Smooth muscle cell of the brain vasculature (primary cell): ENCODE measurements at regions not wholly inside any gene's neighbourhood (a gene's known extent, or its start where the extent isn't known, plus 50 kb on each side); places are given as distances from the start of the nearest gene placed in this dataset.
A peak's percentile ranks its signal among the peaks of the same experiment; 100 is the strongest.

Experiments used
- DNase-seq: peaks from one replicate; pipeline ENCODE4 v3.0.0-alpha.2; 2012; ENCODE audit warnings: low read depth, low spot score

DNA sequence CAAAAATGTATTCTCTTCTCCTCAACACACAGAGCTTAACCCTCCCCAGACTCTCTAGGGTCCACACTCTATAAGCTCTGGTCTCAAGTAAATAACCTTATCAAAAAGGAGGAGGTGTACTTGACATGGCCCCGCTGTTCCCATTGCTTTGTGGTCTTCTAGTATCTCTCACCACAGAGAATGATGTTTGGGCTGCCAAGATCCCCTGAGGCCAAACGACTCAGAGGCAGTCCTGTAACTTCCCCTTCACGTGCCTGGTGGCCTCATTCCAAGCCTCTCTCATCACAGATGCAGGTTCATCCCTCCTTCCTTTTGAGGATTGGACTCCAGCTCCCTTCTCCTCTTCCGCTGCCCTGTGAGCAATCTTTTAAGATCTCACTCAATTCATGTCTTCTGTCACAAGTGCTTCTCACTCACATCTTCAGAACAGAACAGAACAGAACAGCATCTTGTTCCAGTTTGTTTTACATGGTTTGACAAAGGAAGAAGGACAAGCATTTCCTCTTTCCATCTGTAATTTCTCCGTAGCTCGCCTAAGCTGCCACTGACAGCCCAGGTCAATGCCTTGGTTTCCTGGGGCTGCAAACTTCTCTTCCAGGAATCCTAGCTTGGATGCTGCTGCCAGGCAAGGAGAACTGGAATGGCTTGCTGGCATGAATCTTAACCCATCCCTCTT, 541.5 kb downstream of the CD83 start:
- no peak for DNase-seq

DNA sequence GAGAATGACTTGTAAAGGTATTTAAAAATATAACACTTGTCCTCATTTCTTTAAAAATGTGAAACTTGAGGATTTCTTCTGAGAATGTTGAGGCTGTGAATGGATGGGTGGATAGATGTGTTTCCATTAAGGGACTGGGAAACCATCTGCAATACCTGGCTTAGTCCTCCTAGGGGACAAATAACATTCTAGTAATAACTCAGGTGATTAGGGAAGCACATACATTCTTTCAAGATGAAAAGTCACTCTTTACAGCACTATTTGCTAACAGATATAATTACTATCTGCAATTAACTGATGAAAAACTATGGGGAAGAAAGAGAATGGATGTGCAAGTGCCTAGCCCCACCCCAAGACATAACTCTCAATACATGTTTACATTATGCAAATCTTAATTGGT, 542.3 kb downstream of the CD83 start:
- DNase-seq: no peak

DNA sequence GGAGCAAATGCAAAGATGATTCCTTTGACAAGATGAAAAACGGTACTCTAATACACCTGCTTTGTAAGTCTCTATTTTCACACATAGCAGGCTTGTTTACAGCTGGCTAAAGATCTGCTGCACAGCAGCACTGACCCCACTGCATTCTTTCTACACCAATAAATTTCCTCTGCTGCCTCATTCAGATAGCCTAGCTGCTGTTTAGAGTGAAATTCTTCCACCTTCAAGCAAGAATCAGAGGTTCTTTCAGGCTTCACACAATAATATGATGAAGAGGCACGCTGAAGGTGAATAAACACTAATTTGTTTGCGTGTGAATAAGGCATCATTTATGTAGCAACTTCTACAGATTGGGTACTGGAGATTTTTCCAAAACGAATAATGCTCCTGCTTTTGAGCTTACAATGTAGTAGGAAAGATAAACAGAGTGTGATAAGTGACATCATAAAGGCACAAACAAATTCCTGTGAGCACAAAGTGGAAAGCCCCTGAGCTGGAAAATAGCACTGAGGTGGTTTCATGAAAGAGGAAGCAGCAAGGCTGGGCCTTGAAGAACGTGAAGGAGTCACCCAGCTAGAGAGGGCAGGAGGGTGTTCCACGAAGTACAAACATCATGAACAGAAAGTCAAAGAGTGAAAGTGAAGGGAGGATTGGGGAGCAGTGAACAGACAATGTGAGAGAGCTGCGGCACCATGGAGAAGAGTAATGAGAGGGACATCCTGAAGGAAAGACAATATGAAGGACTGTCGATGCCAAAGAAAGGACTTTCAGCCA, 543.4 kb downstream of the CD83 start:
- DNase-seq: no peak

DNA sequence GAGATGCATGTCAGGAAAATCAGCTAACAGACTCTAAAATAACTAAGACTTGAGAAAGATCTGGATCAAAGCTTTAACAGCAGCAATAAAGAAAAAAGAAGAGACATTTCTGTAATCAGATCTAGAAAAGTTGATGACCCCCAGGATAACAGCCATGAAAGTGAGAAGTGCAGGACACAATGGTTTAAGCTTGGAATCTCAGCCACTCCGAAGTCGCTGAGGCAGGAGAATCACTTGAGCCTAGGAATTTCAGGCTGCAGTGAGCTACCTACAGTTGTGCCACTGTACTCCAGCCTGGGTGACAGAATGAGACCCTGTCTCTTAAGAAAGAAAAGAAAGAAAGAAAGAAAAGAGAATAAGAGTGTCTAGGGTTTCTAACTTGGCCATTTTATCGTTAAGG, 544.1 kb downstream of the CD83 start:
- no peak for DNase-seq

DNA sequence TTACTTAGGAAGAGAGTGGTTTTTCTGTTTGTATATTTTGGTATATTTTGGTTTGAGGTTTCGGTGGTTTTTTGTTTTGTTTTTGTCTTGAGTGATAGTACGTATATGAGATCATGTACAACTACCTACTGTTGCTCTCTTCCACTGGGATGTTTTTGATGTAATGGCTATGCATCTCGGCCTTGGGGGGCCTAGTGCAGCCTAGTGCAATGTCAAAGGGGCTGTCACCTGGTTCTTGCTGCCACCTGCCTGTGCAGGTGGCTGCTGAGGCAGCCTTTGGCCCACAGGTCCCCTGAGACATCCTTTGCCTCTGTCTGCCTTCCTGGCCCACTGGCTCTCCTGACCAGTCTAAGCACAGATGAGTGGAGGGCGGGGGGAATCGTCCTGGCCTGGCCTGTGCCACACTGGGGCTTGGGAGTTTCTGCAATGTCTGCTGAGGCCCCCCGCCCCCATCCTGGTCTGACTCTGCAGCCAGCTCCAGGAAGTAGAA, 546.6 kb downstream of the CD83 start:
- DNase-seq: no peak

DNA sequence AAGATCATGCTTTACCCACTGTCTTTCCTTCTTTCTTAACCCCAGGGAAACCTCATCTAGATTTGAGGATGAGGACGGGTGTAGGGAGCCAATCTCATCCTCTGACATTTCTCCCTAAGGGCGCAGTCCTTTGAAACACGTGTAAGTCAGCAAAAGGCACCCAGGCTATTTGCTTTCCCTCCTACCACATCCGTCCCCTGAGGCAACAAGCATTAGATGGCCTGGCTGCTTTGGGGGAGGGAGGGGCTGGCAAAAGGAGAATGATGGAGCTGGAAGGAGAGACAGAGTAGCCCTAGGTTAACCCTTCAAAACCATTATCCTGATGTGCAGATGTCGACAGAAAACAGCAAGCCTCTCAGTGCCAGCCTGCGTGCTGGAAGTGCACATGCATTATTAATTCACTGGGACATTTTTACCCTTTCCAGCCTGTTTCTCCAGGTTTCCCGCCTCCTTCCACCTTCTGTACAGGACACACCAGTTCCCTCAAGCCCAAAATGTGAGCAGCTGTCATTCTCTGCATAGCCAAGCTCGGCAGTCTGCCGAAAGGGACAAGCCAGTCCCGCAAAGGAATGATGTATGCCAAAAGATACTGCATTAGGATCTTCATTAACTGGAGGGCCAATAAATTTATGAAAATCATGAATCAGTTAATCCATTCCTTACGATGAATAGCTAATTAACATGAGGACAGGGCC, 547.2 kb downstream of the CD83 start:
- DNase-seq: no peak

DNA sequence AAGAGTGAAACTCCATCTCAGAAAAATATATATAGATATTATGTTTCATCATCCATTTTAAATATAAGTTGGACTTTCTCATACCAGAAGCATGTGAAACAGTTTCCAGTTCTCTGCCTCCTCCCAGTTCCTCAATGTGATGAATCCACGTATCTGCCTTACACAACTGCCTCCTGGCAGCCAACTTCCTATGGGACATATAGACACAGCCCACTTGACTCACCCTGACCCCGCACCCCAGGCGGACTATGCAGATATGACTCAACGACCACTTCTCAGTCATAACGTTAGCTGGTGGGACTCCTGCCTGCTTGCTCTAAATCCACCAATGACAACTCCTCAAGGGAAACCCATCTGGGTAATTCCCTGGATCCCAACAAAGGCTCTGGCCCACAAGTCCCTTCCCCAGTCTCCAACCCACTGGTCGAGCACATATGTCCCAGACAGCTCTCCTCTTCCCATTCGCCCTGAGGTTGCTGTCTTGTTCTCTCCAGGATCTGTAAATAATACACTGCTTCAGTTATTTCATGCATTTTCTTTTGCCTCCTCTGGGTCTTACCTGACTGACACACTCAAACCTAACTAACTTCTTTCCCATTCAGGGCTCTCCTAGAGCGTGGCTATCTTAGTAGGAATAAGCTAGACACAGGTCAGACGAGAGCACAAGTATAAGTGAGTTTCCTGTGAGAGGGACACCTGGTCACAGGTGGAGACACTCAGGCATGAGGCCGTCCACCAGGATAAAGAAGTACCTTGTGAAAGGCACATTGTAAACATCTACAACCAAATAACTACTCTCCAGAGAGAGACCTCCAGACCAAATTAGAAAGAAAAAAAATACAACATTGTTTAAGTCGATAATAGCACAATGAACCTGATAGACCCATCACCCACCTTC, 548.5 kb downstream of the CD83 start:
- peak; percentile 56 for DNase-seq

DNA sequence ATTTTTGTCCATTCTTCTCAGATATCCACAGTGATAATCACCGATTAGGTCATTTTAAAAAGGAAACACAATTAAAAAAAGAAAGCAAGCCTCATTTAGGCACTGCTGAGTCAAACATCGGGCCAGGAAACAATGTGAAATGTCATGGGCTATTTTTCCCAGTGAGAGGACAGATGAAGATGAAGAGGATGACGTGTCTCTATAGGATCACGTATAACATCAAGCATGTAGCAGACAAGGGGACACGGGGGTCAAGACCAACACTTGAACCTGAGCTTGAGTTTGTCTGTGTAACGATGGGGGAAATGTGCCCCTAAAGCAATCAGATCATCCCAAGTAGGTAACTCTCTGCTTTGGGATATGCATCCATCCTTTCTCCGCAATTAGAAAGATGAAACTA, 553.2 kb downstream of the CD83 start:
- DNase-seq: no peak

DNA sequence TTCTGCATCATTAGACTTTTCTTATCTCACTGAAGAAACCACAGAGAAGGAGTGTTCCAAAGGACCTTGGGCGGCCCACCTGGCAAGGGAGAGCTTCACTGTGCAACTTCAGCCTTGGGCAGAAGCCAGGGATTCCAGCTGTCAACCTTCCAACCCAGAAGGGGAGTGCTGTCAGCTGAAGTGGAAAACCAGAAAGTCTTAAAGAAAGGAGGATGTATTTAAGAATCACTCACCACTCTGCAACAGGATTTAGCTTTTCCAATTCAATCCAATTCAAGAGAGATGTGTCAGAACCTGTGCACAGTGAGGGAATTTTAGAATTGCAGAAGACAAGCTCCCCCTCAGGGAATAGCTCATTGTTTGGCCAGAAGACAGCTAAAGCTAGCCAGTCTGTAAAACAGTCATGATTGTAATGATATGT, 553.7 kb downstream of the CD83 start:
- DNase-seq: no peak

DNA sequence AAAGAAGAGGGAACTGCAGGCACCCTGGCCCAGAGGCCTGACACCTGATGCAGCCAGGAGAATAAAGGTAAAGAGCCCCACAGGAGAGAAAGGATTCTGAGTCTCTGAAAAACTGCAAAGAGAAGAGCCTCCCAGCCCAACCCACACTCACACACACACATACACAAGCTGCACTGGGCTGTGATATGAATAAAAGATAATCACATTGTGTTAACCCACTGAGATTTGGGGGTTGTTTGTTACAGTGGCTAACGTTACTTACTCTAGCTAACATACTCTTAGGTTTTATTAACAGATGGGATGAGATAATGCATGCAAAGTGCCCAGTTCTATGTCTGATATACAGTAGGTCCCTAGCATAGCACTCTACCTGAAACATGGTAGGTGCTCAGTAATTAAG, 554.4 kb downstream of the CD83 start:
- DNase-seq: no peak

DNA sequence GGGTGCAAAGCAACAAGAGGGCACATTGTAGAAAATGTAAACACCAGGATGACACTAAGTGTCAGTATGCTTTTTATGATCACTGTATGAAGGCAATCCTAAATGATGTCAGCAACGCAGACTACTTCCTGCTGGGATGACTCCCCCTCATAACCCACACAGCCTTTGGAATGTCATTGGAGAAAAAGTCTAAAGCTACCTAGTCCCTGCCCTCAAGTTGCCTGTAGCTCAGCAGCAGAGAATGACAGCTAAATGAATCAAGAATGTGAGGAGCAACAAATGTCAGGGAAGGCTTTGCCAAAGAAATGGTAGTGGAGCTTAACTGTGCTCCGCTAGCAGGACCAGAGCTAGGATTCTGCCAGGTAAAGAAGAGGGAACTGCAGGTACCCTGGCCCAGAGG, 555.6 kb downstream of the CD83 start:
- no peak for DNase-seq

DNA sequence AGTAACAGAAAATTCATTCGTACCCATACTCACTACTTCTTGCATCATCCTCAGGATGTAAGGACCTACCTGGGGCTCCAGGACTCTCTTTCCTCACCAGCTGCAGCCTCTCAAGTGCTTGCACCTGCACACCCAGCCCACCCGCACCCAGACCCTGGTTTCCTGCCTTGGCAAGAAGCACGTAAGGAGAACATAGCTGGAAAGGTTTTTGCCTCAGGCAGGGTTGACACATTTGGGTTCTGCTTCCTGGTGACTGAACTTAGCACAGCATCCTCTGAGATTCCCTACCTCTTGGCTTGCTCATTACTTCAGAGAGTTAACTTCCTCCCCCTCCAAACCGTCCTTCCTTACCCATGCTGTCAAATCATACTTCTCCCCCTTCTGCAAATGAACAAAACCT, 556.9 kb downstream of the CD83 start:
- no peak for DNase-seq

DNA sequence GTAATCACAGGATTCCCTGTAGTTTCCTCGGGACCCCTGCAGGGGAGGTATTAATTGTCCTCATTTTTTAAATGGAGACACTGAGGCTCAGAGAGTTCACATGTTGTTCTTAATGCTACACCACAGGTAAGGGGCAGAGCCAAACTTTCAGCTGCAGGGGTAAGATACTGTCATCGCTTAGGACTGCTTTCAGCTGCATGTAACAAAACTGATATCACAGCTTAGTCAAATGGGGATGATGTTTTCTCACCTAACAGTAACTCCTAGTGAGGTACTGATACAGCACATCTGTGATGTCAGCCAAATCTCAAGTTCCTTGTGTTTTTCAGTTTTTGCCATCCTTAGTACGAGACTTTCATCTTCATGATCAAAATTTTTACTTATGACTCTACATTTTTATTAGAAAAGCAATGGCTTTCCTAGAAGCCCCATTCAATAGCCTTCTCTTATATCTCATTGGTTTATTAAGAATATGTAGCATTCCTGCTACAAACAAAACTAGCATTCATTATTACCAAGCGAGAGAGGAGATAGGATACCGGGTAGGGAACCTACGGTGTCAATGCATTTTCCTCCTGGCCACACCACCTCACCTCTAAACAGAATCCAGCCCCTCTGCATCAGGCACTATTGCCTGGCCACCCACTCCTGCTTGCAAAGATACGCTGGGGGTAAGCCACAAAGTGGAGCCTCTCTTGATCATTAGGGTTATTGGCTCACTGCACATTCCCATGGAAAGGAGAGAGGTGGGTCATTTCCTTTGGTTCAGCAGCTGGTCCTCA, 557.5 kb downstream of the CD83 start:
- DNase-seq: no peak

DNA sequence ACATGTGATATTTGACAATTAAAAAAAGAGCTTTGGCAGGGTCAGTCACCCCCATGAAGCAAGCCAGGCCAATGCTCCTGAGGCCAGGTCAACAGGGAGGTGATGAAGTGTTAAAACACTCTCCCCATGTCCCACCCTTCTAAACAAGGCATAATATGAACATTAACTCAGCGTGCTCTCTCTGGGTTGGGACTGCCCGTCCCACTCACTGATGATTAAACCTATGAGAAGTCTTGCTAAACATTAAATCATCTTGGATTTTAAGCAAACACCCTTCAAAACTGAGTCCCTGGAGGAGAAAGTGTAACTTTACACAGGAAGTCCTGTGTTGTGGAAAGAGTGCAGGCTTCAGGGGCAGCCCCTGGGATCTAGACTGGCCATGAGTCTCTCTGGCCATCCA, 558.5 kb downstream of the CD83 start:
- no peak for DNase-seq

DNA sequence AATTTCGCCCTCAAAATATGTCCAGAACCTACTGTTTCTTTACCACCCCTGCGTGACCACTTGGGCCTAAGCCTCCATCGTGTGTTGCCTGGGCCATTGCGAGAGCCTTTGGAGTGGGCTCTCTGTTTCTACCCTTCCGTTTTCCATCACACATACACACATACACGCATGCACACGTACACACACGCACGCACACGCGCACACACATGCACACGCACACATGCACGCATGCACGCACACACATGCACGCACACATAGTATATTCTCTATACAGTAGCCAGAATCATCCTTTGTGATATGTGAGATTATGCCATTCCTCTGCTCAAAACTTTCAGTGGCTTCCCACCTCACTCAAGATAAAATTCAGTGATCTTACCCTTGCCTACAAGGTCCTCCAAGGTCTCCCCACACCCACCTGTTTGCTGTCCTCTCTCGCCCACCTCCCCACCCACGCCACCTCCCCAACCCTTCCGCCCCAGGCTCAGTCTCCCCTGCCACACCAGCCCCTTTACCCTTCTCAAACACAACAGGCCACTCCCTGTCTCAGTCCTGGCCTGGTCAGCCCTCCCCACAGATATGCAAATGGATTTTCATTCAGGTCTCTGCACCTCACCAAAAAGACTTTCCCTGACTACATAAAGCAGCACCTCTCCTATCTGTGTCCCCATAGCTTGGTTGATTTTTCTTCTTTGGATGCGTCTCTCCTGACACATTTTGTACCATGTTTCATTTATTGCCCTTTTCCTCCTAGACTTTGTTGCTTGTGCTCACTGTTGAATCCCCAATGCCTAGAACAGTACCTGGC, 559.6 kb downstream of the CD83 start:
- no peak for DNase-seq

DNA sequence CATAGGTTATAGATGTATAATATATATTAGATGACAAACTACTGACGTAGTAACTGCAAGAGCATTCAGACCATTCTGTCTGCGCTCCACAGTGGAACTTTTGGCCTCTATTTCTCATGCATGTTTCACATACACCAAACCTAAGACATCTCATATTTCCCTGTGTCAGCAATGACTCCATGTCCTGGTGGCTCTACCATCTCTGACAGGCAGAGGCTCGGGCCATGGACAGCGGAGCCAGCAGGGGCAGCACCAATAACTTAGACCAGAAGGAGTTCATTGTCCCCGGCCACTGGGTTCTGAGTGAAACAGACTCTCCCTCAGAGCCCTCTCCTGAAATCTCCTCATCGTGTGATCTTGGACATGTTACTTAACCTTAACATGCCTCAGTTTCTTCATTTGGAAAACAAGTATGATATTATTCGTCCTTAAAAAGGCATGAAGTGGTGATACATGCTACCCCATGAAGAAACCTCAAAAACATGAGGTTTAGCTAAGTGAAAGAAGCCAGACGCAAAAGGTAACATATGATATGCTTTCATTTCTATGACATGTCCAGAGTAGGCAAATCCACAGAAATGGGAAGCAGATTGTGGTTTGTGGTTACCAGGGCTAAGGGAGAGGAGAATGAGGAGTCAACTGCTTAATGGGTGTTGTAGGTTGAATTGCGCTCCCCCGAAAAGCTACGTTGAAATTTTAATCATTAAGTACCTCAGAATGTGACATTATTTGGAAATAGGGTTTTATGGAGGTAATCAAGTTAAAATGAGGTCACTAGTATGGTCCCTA, 564.0 kb upstream of the JARID2 start:
- no peak for DNase-seq

DNA sequence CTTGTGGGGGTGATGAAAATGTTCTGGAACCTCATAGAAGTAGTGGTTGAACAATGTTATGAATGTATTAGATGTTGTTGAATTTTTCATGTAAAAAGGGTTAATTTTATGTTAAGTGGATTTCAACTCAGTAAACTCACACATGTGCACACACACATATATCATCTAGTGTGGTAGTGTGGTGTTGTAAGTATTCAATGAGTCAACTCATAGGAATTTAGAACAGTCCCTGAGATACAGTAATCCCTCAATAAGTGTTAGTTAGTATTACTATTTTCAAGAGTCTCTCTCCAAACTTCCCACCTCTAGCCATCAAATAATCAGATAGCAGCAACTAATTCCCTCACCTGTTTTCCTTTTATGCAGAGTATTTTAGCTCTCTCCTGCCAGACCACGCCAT, 563.1 kb upstream of the JARID2 start:
- no peak for DNase-seq

DNA sequence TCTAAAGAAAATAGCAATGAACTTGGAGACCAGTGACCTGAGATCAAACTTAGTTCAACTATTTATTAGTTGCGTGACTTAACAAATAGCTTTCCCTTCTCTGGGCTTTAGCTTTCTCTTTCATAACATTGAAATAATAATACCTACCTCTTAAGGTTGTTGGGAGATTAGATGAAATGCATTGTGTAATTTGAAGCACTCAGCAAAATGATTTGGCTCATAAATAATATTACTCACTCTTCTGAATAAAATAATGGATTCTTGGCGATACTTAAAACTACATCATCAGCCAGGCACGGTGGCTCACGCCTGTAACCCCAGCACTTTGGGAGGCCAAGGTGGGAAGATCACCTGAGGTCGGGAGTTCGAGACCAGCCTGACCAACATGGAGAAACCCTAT, 556.2 kb upstream of the JARID2 start:
- DNase-seq: no peak
